IMR-90 (cell line): ENCODE measurements at regions not wholly inside any gene's neighbourhood (a gene's known extent, or its start where the extent isn't known, plus 50 kb on each side); places are given as distances from the start of the nearest gene placed in this dataset.

Experiments
- ATAC-seq: fragments of 200-7000 bp; cut with Tn5 transposase; 2 replicates; pipeline ENCODE4 v1.9.1; 2020; ENCODE audit warnings: low read depth, mild to moderate bottlenecking, moderate library complexity
- BruUV-seq: library from RNA; stranded (reverse); fragments of 400-500 nt; replicated peaks from 2 replicates; lab custom pipeline; 2021; lab: Mats Ljungman, UMichigan
- CTCF ChIA-PET: fragments of 300-600 bp; formaldehyde crosslinking; extraction: SDS; loops from one replicate; lab custom pipeline; 2021; ENCODE audit warnings: antibody characterized with exemption; lab: Yijun Ruan, JAX
- POLR2A ChIA-PET: fragments of 300-600 bp; sonication (Branson Sonifier 250); formaldehyde crosslinking; loops from one replicate; lab custom pipeline; 2022; ENCODE audit warnings: antibody characterized with exemption; ENCODE audit not compliant: unreplicated experiment; lab: Charles Lee
- DNase-seq: peaks from one replicate; pipeline ENCODE4 v3.0.0; 2013
- H2AFZ ChIP-seq: replicated peaks from 2 replicates; pipeline ENCODE3; 2013; ENCODE audit warnings: low read length, mild to moderate bottlenecking; ENCODE audit not compliant: poor library complexity
- H2AK5ac ChIP-seq: 2 replicates; pipeline ENCODE4 v1.6.1; 2013; ENCODE audit warnings: low read depth, low read length, inconsistent platforms
- H2AK9ac ChIP-seq: replicated peaks from 2 replicates; pipeline ENCODE3; 2013; ENCODE audit warnings: mild to moderate bottlenecking, low read depth, low read length, moderate library complexity; ENCODE audit not compliant: poor library complexity
- H2BK120ac ChIP-seq: 2 replicates; pipeline ENCODE4 v1.6.1; 2013; ENCODE audit warnings: low read depth, low read length, inconsistent platforms
- H2BK15ac ChIP-seq: 3 replicates; pipeline ENCODE4 v1.6.1; 2013; ENCODE audit warnings: low read depth, low read length, inconsistent platforms
- H2BK20ac ChIP-seq: 2 replicates; pipeline ENCODE4 v1.6.1; 2013; ENCODE audit warnings: low read depth, mild to moderate bottlenecking, inconsistent platforms, low read length, moderate library complexity
- H2BK5ac ChIP-seq: 2 replicates; pipeline ENCODE4 v1.6.1; 2013; ENCODE audit warnings: mild to moderate bottlenecking, low read depth, low read length, inconsistent platforms; ENCODE audit not compliant: poor library complexity, severe bottlenecking
- H3K14ac ChIP-seq: replicated peaks from 2 replicates; pipeline ENCODE4 v1.6.1; 2013; ENCODE audit warnings: low read depth, low read length, inconsistent platforms
- H3K18ac ChIP-seq: 2 replicates; pipeline ENCODE4 v1.6.1; 2013; ENCODE audit warnings: low read depth, low read length, control low read depth
- H3K23ac ChIP-seq: 2 replicates; pipeline ENCODE4 v1.6.1; 2013; ENCODE audit warnings: low read depth, low read length, inconsistent platforms
- H3K27ac ChIP-seq: 2 replicates; pipeline ENCODE4 v1.5.1; 2013; ENCODE audit warnings: mild to moderate bottlenecking, control low read depth, low read length; ENCODE audit not compliant: insufficient read depth
- H3K27me3 ChIP-seq: 2 replicates; pipeline ENCODE4 v1.6.1; 2013; ENCODE audit warnings: low read length; ENCODE audit not compliant: control insufficient read depth, insufficient read depth
- H3K36me3 ChIP-seq: 2 replicates; pipeline ENCODE4 v1.6.1; 2013; ENCODE audit warnings: low read length, mixed read lengths; ENCODE audit not compliant: control insufficient read depth, insufficient read depth
- H3K4ac ChIP-seq: 2 replicates; pipeline ENCODE4 v1.6.1; 2013; ENCODE audit warnings: low read depth, low read length, inconsistent platforms
- H3K4me1 ChIP-seq: 2 replicates; pipeline ENCODE4 v1.6.1; 2013; ENCODE audit warnings: low read length, mixed read lengths; ENCODE audit not compliant: control insufficient read depth, insufficient read depth
- H3K4me2 ChIP-seq: 2 replicates; pipeline ENCODE4 v1.6.1; 2013; ENCODE audit warnings: low read depth, mild to moderate bottlenecking, control low read depth, low read length, moderate library complexity
- H3K4me3 ChIP-seq: 2 replicates; pipeline ENCODE4 v1.5.1; 2013; ENCODE audit warnings: low read depth, mild to moderate bottlenecking, control low read depth, low read length, moderate library complexity; ENCODE audit not compliant: insufficient read depth
- H3K56ac ChIP-seq: 2 replicates; pipeline ENCODE4 v1.6.1; 2013; ENCODE audit warnings: low read length, inconsistent platforms; ENCODE audit not compliant: insufficient read depth; ENCODE audit errors: extremely low read depth
- H3K79me1 ChIP-seq, 2 experiments: 2 replicates each; pipeline ENCODE4 v1.6.1; 2013; ENCODE audit warnings: low read length in 2 of 2, inconsistent platforms in 1 of 2, low read depth in 1 of 2
- H3K9ac ChIP-seq: 2 replicates; pipeline ENCODE4 v1.6.1; 2013; ENCODE audit warnings: low read depth, low read length, control low read depth
- H3K9me1 ChIP-seq: 2 replicates; pipeline ENCODE4 v1.6.1; 2013; ENCODE audit warnings: low read length, inconsistent platforms; ENCODE audit not compliant: insufficient read depth
- H3K9me3 ChIP-seq: 2 replicates; pipeline ENCODE4 v1.6.1; 2013; ENCODE audit warnings: low read length; ENCODE audit not compliant: control insufficient read depth, insufficient read depth
- H4K20me1 ChIP-seq: 2 replicates; pipeline ENCODE4 v1.6.1; 2013; ENCODE audit warnings: low read length, inconsistent platforms; ENCODE audit not compliant: insufficient read depth
- H4K5ac ChIP-seq: 2 replicates; pipeline ENCODE4 v1.6.1; 2013; ENCODE audit warnings: mild to moderate bottlenecking, low read depth, low read length, control low read depth
- H4K8ac ChIP-seq, 2 experiments: 2 replicates each; pipeline ENCODE4 v1.6.1; 2013; ENCODE audit warnings: low read depth in 2 of 2, low read length in 2 of 2, control low read depth in 1 of 2, inconsistent platforms in 1 of 2
- H4K91ac ChIP-seq: 2 replicates; pipeline ENCODE4 v1.6.1; 2013; ENCODE audit warnings: low read depth, low read length, inconsistent platforms; ENCODE audit not compliant: insufficient read depth
- CHD1 ChIP-seq: IDR thresholded peaks from 2 replicates; pipeline ENCODE4 v1.6.1; 2012; ENCODE audit warnings: low read depth, low read length, improper control_type of control experiment
- NFE2L2 ChIP-seq: fragments of 150-350 bp; IDR thresholded peaks from 2 replicates; pipeline ENCODE4 v1.6.1; 2016; ENCODE audit warnings: low read depth, mild to moderate bottlenecking, low read length
- RCOR1 ChIP-seq: IDR thresholded peaks from 2 replicates; pipeline ENCODE4 v1.6.1; 2012; ENCODE audit warnings: mild to moderate bottlenecking, low read length, improper control_type of control experiment; ENCODE audit not compliant: insufficient replicate concordance
- RFX5 ChIP-seq: IDR thresholded peaks from 2 replicates; pipeline ENCODE4 v1.8.0; 2012; ENCODE audit warnings: low read depth, mild to moderate bottlenecking, low read length, moderate library complexity
- WGBS, 2 experiments: methylation state at CpG; one replicate each; pipeline versions ENCODE4 v1.1.5 to v1.1.7; 2013; ENCODE audit warnings: missing lambda C conversion rate in 2 of 2; ENCODE audit not compliant: insufficient read length in 1 of 2; ENCODE audit errors: extremely low coverage in 2 of 2; 5-methylcytosine and 5-hydroxymethylcytosine counted together
- dilution Hi-C: fragments of 300-500 bp; cut with HindIII; formaldehyde crosslinking; loops from one replicate; pipeline ENCODE4 v1.14.3; 2018; ENCODE audit warnings: low sequenced_read_pairs; ENCODE audit not compliant: unreplicated experiment
- in situ Hi-C: fragments of 300-500 bp; cut with MboI; formaldehyde crosslinking; loops from 3 replicates; pipeline ENCODE4 v1.14.3; 2019; ENCODE audit warnings: low sequenced_read_pairs, inconsistent platforms, mixed read lengths
- intact Hi-C: fragments of 100-400 bp; cut with micrococcal nuclease; formaldehyde crosslinking; loops from 2 replicates; pipeline ENCODE4 v1.10.0; 2022
- TF ChIP-seq, protein P1 (sequence below): fragments of 150-350 bp; IDR thresholded peaks from 2 replicates; pipeline ENCODE4 v1.6.1; 2016; ENCODE audit warnings: low read depth, mild to moderate bottlenecking, low read length, moderate library complexity, borderline replicate concordance
- TF ChIP-seq, protein P2 (sequence below): conservative IDR thresholded peaks from 2 replicates; pipeline ENCODE4 v1.5.1; 2012; ENCODE audit warnings: mild to moderate bottlenecking, low read depth, low read length, improper control_type of control experiment

- TF ChIP-seq, protein P1, sequence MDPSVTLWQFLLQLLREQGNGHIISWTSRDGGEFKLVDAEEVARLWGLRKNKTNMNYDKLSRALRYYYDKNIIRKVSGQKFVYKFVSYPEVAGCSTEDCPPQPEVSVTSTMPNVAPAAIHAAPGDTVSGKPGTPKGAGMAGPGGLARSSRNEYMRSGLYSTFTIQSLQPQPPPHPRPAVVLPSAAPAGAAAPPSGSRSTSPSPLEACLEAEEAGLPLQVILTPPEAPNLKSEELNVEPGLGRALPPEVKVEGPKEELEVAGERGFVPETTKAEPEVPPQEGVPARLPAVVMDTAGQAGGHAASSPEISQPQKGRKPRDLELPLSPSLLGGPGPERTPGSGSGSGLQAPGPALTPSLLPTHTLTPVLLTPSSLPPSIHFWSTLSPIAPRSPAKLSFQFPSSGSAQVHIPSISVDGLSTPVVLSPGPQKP = no peak
Measured at GRCh38 chr2:196286821-196287220, 115.4 kb upstream of the STK17B start (continued).

DNA sequence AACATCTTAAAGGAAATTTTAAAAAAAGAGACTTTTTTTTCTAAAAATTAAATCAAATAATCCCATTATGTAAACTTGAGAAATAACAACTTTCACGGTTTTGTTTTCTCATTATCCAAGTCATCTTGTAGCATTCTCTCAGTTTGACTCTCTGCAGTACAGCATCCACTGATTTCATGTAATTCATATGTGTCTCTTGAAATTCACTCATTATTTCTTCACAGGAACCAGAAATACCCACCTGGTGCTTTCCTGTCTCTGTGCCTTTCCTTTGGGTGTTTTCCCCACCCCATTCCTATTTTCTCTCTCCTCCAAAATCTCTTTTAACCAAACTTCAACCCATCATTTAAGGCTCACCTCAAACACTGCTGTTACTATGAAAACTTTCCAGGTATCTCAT is 116.1 kb upstream of the STK17B start:
- Histone ChIP-seq H3K4me3 (no peak overlapping the region), H3K14ac (no peak overlapping the region), H3K4ac (no peak overlapping the region), H3K36me3 (no peaks in the 10 kb centered on the region), H2AFZ (no peak overlapping the region), H4K5ac (no peak overlapping the region), H3K9ac (no peak overlapping the region), H2AK5ac (no peak overlapping the region), H3K9me1 (peaks cover 9% of the 10 kb centered on the region; the same call in 1 of the 2 replicates), H2BK15ac (no peak overlapping the region), H2AK9ac (no peak overlapping the region), H3K79me1 (no peaks in the 10 kb centered on the region), H3K4me2 (no peak overlapping the region), H3K9me3 (no peaks in the 10 kb centered on the region), H3K27ac (no peak overlapping the region), H3K18ac (no peak overlapping the region), H3K23ac (no peak overlapping the region), H3K27me3 (no peaks in the 10 kb centered on the region), H3K56ac (no peak overlapping the region), H4K91ac (no peak overlapping the region), H2BK5ac (no peak overlapping the region), H4K20me1 (no peaks in the 10 kb centered on the region), H2BK20ac (no peak overlapping the region), H4K8ac (no peak overlapping the region), H3K4me1 (peaks cover 4% of the 10 kb centered on the region), H2BK120ac (no peak overlapping the region)
- ChIA-PET CTCF (interaction anchor here (0.6 kb wide), 1 partner anchor 728 kb away, joined by 4 read pairs; no protein-coding TSS in a partner anchor), POLR2A (no interaction called here)
- no peak for DNase-seq
- no TSS peak for BruUV-seq
- TF ChIP-seq NFE2L2 (no peak), RCOR1 (no peak), CHD1 (no peak), RFX5 (no peak)
- TF ChIP-seq, protein P1 = no peak
- TF ChIP-seq, protein P2, sequence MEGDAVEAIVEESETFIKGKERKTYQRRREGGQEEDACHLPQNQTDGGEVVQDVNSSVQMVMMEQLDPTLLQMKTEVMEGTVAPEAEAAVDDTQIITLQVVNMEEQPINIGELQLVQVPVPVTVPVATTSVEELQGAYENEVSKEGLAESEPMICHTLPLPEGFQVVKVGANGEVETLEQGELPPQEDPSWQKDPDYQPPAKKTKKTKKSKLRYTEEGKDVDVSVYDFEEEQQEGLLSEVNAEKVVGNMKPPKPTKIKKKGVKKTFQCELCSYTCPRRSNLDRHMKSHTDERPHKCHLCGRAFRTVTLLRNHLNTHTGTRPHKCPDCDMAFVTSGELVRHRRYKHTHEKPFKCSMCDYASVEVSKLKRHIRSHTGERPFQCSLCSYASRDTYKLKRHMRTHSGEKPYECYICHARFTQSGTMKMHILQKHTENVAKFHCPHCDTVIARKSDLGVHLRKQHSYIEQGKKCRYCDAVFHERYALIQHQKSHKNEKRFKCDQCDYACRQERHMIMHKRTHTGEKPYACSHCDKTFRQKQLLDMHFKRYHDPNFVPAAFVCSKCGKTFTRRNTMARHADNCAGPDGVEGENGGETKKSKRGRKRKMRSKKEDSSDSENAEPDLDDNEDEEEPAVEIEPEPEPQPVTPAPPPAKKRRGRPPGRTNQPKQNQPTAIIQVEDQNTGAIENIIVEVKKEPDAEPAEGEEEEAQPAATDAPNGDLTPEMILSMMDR = no peak
- intact Hi-C loops = no loop called here
- ATAC-seq = no peak
- in situ Hi-C loops = no loop called here
- dilution Hi-C loops = no loop called here
- no CpG with 5 or more reads among the region's 1 CpG for WGBS, 2 experiments
